Activated CD8-positive, alpha-beta memory T cell treated with anti-CD3 and anti-CD28 coated beads, Interleukin-2, amount 50 U/mL, for 24 hours (primary cell): ENCODE measurements at regions not wholly inside any gene's neighbourhood (a gene's known extent, or its start where the extent isn't known, plus 50 kb on each side); places are given as distances from the start of the nearest gene placed in this dataset.

Experiments
- DNase-seq: peaks from one replicate; pipeline ENCODE4 v3.0.0-alpha.2; 2020; ENCODE audit errors: extremely low read depth

- no peak for DNase-seq
Observed at GRCh38 chr12:124687174-124687902, 119.9 kb upstream of the NCOR2 start.

- DNase-seq, result no peak
Observed at GRCh38 chr12:124686370-124687173, 119.2 kb upstream of the NCOR2 start.

GRCh38 chr12:124685689-124686369, 118.4 kb upstream of the NCOR2 start:
- DNase-seq, result no peak

DNA sequence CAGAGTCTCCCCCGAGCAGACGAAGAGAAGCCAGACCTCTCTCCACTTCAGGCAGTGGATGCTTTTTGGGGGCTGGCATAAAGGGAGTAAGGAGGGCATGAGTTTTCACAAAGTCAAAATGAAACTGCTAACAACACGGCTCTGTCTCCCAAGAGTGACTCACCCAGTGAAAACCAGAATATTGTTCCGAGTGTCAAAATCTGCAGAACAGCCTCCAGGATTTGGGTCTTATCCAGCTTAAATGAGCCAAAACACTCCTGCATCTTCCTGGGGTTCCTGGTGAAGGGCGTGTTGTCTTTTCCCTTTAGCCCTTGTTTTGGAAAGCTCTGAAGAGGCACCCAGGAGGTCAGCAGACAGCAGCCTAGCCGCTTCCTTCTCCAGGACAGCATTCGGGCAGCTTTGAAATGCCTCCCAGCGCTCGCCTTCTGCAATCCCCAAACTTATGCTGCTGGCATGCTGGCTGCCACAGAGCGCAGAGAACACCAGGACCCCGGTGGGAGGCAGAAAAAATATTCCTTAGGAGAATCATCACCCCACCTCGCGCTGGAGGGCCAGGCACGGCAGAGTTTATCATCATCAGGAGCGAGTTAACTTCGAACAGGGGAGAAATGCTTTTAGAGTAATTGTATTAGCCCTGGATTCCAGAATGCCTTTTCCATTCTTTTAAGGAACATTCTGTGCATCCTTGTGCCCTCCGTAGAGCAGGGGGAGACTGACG, 117.7 kb upstream of the NCOR2 start:
- DNase-seq, result no peak

GRCh38 chr12:124684496-124684895, 117.1 kb upstream of the NCOR2 start:
- DNase-seq, result no peak

DNA sequence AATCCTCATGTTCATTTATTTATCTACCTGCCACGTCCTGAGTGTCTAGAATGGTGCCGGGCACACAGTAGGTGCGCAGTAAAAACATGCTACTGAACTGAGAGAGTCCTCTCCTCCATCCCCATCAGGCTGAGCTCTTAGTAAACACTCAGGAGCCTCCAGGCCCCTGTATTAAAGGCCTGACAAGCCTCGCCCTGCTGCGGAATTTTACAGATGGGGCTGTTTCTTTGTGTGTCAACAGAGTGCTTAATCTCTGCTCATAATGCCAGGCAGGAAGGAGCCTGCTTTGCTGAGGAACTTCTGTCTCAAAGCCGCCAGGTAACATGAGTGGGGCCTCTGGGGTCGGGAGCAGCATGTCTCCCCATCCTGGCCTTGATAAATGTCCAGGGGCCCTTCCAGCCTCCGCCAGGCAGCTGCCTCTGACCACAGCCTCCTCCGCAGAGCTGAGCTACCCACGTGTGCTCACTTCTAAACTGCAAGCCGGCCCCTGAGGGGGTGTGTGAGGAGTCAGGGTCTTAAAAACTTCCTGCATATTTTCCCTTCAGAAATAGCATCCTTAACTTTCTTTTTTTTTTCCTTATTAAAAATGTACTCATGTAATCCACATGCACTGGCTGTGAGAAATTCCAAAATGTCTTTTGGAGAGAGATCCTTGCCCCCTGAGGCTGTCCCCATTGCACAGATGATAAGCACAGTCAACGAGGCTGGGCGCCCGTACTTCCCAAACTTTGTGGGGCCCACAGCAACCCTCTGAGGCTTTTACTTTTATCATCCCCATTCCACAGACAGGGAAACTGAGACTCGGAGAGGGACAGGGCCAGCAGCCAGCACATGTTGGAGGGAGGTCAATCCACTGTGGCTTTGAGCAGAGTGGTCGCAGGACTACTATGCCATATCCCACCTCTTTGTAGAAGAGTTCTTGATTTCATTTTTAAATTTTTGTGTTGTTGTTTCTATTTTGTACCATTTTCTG, 116.0 kb upstream of the NCOR2 start:
- DNase-seq, result no peak

GRCh38 chr12:124682425-124683151, 115.2 kb upstream of the NCOR2 start:
- DNase-seq, result no peak

- no peak for DNase-seq
Observed at GRCh38 chr12:124681779-124682391, 114.5 kb upstream of the NCOR2 start.

GRCh38 chr12:124680863-124681778, 113.7 kb upstream of the NCOR2 start:
- DNase-seq, result no peak

- DNase-seq, result no peak
Observed at GRCh38 chr12:124679533-124680371, 112.3 kb upstream of the NCOR2 start.

DNA sequence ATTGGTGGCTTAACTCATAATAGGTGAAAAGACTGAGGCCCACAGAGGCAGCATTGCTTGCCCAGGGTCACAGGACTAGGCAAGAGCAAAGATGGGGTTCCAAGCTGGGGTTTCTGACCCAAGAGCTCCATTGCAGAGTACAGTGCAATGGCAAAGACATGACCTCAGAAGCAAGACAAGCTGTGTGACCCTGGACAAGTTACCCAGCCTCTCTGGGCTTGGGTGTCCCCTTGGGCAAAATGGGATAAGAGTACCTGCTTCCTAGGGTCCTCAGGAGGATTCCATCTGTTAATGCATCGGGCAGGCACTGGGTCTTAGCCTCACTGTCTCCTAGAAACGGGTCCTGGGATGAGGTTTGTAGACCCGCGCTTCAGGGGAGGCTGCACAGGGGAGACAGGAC, 111.6 kb upstream of the NCOR2 start:
- DNase-seq, result no peak

GRCh38 chr12:124678421-124678893, 111.0 kb upstream of the NCOR2 start:
- no peak for DNase-seq

DNA sequence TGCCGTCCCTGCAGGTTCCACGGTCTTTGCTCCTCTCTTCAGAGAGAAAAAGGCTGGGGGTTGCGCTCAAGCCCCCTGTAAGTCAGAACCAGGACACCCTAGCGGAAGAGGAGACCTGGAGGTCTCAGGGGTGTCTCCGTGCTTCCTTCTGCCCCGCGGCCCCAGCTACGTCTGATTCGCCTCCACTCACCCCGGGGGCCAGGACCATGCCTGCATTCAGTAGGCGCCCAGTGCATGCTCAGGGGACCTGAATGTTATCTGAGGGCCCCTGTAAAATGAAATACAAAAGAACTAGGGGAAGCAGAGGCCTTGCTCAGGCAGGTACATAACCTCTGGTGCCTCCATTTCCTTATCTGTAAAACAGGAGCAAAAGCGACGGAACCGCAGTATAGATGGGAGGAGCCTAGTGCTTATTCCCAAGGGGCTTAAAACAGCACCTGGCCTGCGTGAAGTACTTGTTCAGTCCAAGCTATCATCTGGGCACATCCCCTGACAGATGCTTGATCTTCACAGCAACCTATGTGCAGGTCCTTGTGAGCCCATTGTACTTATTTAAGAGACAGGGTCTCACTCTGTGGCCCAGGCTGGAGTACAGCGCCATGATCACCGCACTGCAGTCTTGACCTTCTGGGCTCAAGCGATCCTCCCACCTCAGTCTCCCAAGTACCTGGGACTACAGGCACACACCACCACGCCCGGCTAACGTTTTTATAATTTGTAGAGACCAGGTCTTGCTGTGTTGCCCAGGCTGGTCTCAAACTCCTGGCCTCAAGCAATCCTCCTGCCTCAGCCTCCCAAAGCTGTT, 110.3 kb upstream of the NCOR2 start:
- DNase-seq, result no peak

GRCh38 chr12:124676714-124677462, 109.5 kb upstream of the NCOR2 start:
- no peak for DNase-seq

DNA sequence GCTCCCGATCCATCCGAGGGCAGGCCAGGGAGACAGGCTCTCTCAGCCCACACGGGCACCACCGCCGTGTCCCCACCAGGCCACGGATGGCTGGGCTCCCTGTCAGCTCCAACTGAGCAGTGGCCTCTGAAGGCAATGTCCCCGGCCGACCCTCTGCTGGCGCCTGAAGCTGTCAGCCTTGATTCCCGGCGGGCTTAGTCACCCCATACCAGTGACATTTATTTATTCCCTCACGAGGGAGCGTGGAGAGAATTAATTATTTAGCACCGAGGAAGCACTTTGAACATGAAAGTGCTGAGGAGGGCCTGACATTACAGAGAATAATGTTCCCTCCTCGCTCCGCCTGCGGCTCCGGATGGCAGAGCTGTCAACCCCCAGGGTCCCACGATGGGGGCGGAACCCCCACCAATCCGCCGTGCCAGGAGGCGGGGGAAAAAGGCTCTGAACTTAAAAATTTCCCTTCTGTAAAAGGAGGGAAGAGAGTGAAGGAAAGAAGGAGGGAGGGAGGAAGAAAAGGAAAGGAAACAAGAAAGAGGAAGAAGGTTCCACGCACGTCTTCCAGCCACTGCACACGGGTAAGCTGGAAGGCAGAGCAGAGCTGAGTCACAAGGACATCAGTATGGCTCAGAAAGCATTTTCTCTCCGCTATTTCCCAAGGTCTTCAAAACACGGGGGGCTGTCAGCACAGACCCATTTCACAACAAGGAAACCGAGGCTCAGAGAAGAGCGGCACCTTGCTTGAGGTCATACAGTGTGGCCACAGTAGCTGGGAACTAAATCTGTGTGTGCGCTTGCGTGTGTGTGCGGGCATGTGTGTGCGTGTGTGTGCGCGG, 108.7 kb upstream of the NCOR2 start:
- DNase-seq, result no peak
